CD4-positive, alpha-beta T cell treated with Interleukin-4 for 4 hours (primary cell): ENCODE measurements at regions not wholly inside any gene's neighbourhood (a gene's known extent, or its start where the extent isn't known, plus 50 kb on each side); places are given as distances from the start of the nearest gene placed in this dataset.

Source experiments
- DNase-seq: peaks from one replicate; pipeline ENCODE4 v3.0.0-alpha.2; 2020

- DNase-seq, result no peak
Observed at GRCh38 chr21:35414056-35414455, 365.0 kb upstream of the RUNX1 start.

DNA sequence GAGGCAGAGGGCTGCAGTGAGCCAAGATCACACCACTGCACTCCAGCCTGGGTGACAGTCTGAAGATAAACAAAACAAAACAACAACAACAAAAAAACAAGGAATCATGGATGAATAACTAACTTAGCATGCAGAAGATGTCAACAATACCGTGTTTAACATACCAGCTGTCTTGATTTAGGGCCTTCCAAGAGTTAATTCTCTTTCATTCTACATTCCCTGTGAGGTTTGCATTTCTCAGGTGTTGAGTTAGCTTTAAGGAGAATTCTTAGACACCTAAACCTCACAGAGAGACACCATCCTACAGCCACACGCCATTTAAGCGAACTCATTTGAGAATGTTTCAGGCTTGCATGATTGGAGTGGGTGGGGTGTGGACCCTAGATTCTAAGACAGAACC is 363.1 kb upstream of the RUNX1 start:
- DNase-seq, result no peak

- no peak for DNase-seq
Observed at GRCh38 chr21:35411434-35411833, 362.3 kb upstream of the RUNX1 start.

DNA sequence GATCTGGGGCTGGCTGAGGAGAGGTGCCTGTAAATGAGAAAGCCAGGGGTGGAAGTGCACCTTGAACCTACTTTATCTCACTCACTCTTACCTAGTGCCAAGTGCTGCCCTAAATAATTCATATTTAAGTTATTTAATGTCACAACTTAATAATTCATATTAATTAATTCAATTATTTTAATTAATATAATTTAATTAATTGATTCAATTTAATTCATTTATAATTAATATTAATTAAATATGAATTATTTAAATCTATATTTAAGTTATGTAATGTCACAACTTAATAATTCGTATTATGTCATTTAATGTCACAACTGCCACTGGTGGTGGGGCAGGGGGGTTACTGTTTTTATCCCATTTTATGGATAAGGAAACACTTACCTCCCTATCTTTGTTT is 361.6 kb upstream of the RUNX1 start:
- no peak for DNase-seq

DNA sequence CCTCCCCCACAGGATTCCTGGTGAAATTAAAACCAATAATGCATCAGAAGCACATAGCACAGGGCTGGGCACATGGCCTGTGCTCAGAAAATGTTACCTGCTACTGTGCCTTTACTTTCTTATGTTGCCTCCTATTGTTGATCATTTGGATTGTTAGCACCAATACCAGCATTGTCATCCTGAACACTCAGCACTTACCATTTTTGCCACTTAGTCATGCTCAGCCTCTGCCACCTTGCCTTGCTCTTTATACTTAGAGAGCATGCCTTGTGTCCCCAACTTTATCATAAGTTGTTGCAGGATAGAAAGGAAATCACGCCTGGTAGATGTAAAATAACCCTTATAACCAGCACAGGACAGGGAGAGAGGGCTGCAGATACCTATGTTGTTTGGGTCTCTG is 361.0 kb upstream of the RUNX1 start:
- no peak for DNase-seq

GRCh38 chr21:35408401-35408800 is 359.3 kb upstream of the RUNX1 start:
- no peak for DNase-seq

GRCh38 chr21:35406635-35407034 is 357.5 kb upstream of the RUNX1 start:
- DNase-seq, result no peak

DNA sequence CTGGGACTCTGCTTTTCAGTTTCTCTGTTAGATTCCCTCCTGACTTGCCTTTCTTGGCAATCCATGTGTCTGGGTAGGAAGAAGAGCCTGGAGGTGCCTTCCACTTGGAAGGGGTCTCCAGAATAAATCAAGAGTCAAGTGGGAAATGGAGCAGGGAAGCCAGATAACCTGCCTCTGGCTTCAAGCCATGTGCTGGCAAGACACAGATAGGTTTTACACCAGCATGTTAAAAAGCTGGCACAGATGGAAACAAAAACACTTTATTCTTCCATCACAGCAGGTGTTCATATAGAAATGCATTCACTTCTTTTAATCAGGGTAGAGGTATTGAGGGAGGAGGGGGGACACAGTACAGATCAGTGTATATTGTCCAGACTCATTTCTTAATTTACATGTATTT is 356.9 kb upstream of the RUNX1 start:
- no peak for DNase-seq

- DNase-seq, result no peak
Observed at GRCh38 chr21:35404247-35404646, 355.1 kb upstream of the RUNX1 start.

- DNase-seq, result no peak
Observed at GRCh38 chr21:35402061-35402460, 353.0 kb upstream of the RUNX1 start.

- DNase-seq, result no peak
Observed at GRCh38 chr21:35401476-35401875, 352.4 kb upstream of the RUNX1 start.

GRCh38 chr21:35400233-35400939 is 351.3 kb upstream of the RUNX1 start:
- DNase-seq, result peak; percentile 68

DNA sequence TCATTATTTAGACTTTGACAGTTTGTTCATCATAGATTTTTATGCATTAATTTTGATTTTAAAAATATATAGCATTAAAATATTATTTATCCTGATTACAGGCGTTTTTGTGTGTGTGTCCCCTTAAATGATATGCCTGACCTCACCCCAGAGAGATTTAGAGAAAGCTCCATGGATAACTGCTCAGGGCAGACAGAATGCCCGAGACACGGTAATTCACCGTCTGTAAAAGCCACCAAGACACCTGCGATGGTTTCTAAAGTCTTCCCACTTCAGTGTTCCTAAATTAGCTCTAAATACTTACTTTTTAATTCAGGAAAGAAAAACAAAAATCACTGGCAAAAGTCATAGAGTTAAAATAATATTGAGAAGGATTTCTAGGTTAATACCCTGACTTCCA is 350.6 kb upstream of the RUNX1 start:
- DNase-seq, result no peak

DNA sequence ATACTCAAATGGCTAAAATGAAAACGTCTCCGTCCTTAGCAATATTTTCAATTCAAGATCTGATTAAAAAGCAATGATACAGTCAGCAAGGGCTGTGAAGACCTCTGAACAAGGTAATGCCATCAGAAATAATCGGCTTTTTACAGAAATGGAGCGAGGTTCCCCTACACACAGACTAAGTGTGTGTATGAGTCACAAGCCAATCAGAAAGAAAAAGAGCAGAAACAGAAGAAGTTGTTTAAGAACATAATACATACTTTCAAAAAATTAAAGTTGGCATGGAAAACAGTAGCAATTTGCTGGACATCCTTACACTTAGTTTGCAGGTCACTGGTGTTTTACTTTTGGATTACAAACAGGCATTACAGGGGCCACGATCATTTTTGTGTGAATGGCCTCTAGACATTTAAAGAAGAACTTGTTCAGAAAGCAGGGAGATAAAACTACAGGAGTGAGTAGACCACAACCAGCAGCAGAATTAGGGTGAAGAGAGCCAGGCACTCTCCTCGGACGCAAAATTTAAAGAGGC is 350.0 kb upstream of the RUNX1 start:
- DNase-seq, result no peak

DNA sequence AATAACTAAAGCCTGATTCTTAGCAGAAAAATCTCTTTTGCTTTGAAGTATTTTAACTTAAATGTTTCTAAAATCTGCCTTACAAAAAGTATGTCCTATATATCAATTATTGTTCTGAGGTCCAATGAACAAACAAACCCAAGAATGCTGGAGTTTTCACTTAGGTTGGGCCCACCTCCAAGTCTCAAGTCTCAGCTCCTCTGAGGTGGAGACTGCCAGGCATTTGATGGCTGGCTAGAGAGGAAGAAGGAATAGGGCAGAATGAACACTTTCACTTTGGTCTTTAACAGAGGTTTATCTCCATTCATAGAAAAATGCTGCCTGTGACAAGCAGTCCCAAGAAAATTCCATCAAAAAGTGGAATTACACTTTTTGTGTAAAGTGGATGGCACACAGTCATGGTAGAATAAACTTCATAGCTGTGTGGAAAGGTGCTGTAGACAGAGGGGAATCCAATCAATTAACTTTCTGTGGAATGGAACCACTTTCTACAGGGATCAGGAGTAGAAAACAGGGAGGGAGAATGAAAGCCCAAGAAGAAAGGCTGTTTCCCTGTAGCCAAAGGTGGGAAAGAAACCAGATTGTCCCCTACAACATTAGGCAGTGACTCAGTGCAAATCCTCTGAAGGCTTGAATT is 349.4 kb upstream of the RUNX1 start:
- DNase-seq, result no peak

DNA sequence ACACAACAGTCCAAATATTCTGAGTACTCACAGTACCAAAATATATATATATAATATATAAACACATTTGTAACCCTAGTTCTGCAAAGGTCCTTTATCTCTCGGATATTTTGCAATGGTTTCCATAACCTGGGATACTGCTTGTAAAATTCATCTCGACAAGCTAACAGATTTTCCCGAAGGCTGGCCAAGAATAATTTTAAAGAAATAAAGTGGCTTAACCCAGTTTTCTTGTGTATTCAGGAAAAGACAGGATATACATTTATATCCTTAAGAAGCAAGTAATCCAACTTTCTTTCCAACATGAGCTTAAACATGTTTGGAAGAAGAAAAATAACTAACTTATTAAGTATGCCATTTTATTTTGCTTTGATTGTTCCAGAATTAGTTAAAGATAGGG is 348.7 kb upstream of the RUNX1 start:
- DNase-seq, result no peak

GRCh38 chr21:35396655-35397054 is 347.6 kb upstream of the RUNX1 start:
- DNase-seq, result no peak

DNA sequence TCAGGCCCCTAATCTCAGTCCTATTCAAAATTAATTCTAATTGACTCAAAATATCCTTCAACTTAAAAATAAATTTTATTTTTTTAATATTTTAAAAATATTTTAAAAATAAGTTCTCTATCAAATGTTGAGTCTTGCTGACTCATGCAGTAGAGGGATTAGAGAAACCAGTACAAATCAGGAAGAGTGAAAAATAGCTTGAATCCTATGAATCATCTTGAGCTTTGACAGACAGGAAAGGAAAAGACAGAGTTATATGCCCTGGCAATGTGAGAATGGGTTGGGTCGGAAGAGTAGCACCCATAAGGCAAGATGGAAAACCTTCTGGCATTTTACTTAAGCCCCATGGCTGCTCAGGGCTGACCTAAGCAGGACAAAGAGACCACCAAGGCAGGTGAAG is 346.6 kb upstream of the RUNX1 start:
- DNase-seq, result no peak

DNA sequence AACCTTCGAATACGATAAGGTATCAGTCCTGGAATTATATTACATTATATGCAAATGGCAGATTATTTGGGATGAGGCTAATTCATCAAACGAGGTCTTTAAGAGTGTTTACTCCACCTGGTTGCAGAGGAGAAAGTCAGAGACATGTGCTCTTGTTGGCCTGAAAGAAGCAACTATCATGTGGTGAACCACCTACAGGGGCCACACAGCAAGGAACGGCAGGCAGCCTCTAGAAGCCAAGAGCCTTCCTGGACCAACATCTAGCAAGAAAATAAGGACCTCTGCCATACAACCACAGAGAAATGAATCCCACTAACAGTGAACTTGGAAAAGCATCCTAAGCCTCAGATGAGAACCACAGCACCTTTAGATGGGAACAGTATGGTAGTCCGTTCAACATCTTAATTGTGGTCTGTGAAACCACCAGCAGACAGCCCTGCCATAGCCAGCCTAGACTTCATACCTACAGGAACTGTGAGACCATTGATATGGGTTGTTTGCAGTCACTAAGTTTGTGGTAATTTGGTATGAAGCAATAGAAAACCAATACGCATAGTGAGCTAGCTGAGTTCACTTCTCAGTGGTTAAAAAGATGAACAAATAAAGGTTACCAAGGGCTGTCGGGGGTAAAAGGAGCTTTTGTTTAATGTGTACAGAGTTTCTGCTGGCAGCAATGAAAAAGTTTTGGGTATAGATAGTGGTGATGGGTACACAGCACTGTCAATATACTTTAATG is 345.7 kb upstream of the RUNX1 start:
- no peak for DNase-seq

DNA sequence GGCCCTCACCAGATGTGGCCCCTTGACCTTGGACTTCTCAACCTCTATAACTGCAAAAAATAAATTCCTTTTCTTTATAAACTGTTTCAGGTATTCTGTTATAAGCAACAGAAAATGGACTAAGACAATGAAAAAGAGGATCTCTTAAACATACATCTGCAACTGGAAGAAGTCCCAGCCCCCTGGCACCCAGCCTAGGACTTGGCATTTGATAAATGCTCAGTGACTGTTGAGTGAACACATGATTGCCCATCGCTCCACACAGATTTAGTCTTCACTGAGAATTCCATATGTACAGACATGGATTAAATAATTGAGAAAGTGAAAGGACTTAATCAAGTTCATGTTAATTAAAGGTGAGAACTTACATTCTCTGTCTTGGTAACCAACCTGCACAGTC is 344.9 kb upstream of the RUNX1 start:
- no peak for DNase-seq

GRCh38 chr21:35390013-35390776 is 341.1 kb upstream of the RUNX1 start:
- no peak for DNase-seq

- no peak for DNase-seq
Observed at GRCh38 chr21:35386491-35387079, 337.5 kb upstream of the RUNX1 start.

DNA sequence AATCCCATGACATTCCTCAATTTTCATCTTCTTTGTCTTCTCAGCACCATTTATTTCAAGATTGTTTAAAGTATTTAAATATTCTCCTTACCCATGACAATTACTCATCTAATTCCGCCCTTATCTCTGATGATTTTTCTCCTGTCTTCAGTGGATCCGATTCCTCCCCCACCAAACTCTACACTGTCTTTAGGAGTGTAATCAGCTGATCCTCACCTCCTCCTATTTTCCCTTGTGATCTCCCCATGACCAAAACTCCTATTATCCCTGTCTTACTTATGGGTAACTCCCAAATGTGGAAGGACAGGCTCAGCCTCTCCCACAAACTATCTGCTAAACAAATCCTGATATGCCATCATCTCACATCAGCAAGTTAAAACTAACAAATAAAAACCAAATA is 335.3 kb upstream of the RUNX1 start:
- DNase-seq, result no peak
